ENCODE measurements at regions not wholly inside any gene's neighbourhood (a gene's known extent, or its start where the extent isn't known, plus 50 kb on each side); places are given as distances from the start of the nearest gene placed in this dataset.
"Not testable (repeated sequence)": the region's sequence is repeated elsewhere in the genome, so short reads cannot be mapped to it uniquely, and the experiment has no call there.

DNA sequence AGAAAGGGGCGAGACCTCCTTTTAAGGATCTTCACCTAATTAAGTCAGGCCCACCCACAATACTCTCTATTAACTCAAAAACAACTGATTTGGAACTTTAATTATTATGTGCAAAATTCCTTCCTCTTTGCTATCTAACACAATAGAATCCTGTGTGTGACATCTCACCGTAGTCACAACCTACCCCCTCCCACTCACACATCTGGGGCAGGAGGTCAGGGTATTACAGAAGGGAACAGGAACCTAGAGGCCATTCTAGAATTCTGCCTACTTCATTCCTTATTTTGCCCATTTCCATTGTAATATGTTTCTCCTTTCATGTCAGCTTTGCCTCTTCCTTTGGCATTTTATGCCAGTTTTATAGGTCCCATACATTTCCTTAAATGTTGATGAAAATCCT, 829.3 kb upstream of the ID2 start:
- H3K27ac Mint-ChIP-seq = no peak overlapping the region
- H3K4me3 Mint-ChIP-seq = no peak overlapping the region
- no peaks in the 10 kb centered on the region for H3K36me3 Mint-ChIP-seq
- H3K4me1 Mint-ChIP-seq = no peaks in the 10 kb centered on the region
- peaks cover 5% of the 10 kb centered on the region for H3K9me3 Mint-ChIP-seq
- peaks cover 37% of the 10 kb centered on the region for H3K27me3 Mint-ChIP-seq
- ATAC-seq = no peak

DNA sequence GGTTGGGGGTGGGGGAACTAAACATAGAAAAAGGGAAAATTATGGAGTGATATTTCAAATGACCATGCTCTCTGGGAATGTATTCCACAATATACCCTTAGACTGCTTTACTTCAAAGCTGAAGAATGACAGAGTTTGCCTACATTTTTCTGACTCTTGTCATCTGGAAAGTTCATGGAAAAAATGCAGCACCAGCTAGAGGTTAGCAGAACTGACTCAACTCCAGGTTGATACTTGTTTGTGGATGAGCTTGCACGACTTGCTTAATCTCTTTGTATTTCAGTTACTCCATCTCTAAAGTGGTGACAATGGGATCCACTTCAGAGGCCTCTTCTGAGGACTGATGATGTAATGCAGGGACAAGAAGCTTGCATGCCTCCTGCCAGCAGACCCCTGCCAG, 824.0 kb upstream of the ID2 start:
- Mint-ChIP-seq H3K9me3 (peaks cover 5% of the 10 kb centered on the region), H3K36me3 (no peaks in the 10 kb centered on the region), H3K4me1 (no peaks in the 10 kb centered on the region), H3K4me3 (no peak overlapping the region), H3K27ac (no peak overlapping the region), H3K27me3 (peaks cover 33% of the 10 kb centered on the region)
- no peak for ATAC-seq

DNA sequence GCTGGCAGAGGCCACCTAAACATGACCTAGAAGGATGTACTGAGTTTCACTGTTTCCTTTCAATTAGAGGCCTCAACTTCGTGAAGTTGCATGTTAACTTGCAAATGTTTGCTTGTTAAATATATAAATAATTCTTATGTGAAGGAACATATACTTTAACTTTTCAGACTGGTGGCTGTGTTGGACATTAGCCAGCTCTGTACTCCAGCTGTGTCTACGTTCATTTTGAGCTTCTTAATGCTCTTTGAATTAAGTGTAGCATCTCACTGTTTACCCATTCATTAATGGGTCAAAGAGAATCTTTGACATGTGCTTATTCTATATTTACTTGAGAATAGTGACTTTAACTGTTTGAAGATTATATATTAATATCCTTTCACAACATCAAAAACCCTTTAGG, 823.2 kb upstream of the ID2 start:
- peaks cover 29% of the 10 kb centered on the region for H3K27me3 Mint-ChIP-seq
- ATAC-seq = no peak
- H3K27ac Mint-ChIP-seq = no peak overlapping the region
- H3K4me3 Mint-ChIP-seq = no peak overlapping the region
- no peaks in the 10 kb centered on the region for H3K36me3 Mint-ChIP-seq
- no peaks in the 10 kb centered on the region for H3K4me1 Mint-ChIP-seq
- H3K9me3 Mint-ChIP-seq = peaks cover 5% of the 10 kb centered on the region

DNA sequence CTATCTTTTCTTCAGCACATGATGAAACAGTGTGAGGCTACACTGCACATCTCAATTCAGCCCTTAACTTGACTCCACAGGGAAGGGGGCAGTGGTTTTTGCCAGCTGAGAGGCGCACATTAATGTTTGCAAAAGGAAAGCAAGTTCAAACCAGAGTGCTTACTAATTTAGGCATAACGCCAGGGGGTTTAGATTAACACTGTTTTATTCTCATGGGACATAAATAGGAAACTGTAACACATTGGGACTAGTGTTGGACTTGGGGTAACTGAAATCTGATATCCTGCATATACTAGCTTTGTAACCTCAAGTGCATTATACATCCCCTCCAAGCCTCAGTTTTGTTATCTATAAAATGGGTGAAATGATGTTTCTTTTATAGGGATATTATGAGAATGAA, 821.2 kb upstream of the ID2 start:
- Mint-ChIP-seq H3K36me3 (no peaks in the 10 kb centered on the region), H3K4me1 (no peaks in the 10 kb centered on the region), H3K27me3 (peaks cover 21% of the 10 kb centered on the region), H3K4me3 (no peak overlapping the region), H3K27ac (no peak overlapping the region), H3K9me3 (no peaks in the 10 kb centered on the region)
- ATAC-seq = no peak

DNA sequence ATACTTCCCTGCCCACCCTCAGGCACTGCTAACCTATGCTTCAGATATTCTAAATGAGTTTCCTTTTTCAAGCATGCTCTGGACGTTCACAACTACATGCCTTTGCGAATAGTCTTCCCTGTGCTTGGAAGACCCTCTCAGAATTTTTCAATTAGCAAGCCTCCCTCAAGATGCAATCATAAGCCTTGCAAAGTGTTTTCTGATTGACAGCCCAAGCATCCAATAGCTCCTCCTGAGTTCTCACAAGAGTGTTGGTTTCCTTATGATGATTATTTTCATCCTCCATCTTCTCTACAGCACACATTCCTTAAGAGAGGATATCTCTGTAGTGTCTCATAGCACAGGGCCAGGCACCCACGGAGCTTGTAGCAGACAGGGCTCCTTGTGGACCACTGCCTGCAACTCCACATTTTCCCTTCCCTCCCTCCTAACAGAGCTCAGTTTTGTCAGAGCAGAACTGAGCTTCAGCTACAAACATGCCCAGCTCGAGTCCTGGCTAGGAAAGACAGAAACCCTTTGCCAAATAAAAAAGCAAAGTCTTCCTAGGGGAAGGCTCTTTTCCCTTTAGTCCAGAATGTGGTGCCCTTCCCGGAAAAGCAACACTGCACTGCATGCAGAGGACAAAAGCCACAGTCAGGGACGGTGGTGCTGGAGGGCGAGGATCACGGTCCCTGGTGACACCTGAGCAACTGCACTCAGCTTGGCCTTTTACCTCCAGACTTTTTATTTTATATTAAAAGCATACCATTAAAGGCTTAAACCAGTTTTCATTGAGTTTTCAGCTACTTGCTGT, 819.8 kb upstream of the ID2 start:
- no peak overlapping the region for H3K4me3 Mint-ChIP-seq
- H3K27me3 Mint-ChIP-seq = peaks cover 19% of the 10 kb centered on the region
- no peak for ATAC-seq
- no peak overlapping the region for H3K27ac Mint-ChIP-seq
- no peaks in the 10 kb centered on the region for H3K36me3 Mint-ChIP-seq
- H3K9me3 Mint-ChIP-seq = no peaks in the 10 kb centered on the region
- H3K4me1 Mint-ChIP-seq = no peaks in the 10 kb centered on the region

DNA sequence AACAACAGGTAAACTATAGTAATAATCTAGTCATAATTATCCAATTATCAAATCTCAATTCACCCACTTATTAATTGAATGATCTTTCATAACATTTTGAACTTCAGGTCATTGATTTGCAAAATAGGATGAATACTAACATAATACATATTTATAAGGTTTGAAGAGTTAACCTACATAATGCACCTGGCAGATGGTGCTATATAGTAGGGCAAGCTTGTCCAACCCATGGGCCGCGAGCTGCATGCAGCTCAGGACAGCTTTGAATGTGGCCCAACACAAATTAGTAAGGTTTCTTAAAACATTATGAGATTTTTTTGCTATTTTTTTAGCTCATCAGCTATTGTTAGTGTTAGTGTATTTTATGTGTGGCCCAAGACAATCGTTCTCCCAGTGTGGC, 815.8 kb upstream of the ID2 start:
- Mint-ChIP-seq H3K27me3 (peaks cover 19% of the 10 kb centered on the region), H3K36me3 (no peaks in the 10 kb centered on the region), H3K27ac (no peak overlapping the region), H3K4me3 (no peak overlapping the region), H3K9me3 (no peaks in the 10 kb centered on the region), H3K4me1 (no peaks in the 10 kb centered on the region)
- ATAC-seq = no peak

DNA sequence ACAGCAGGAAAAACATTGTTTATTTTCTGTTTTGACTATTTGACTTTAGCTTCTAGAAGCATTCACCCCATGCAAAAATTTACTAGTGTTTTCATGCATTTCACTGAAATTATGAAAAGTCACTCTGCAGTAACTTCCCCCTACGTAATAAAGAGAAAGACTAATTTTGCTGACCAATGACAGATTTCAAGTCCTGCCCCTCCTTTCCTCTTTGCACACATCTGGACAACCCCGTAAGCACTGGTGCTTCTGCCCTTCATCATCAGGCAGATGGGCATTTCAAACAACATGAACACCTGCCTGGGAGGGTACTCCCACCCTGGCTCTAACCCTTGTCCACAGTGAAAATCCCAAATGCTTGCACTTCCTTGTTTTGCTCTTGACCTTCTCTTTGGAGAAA, 815.0 kb upstream of the ID2 start:
- H3K4me3 Mint-ChIP-seq = no peak overlapping the region
- no peaks in the 10 kb centered on the region for H3K9me3 Mint-ChIP-seq
- peaks cover 13% of the 10 kb centered on the region for H3K27me3 Mint-ChIP-seq
- no peaks in the 10 kb centered on the region for H3K36me3 Mint-ChIP-seq
- H3K27ac Mint-ChIP-seq = no peak overlapping the region
- no peaks in the 10 kb centered on the region for H3K4me1 Mint-ChIP-seq
- ATAC-seq = no peak

DNA sequence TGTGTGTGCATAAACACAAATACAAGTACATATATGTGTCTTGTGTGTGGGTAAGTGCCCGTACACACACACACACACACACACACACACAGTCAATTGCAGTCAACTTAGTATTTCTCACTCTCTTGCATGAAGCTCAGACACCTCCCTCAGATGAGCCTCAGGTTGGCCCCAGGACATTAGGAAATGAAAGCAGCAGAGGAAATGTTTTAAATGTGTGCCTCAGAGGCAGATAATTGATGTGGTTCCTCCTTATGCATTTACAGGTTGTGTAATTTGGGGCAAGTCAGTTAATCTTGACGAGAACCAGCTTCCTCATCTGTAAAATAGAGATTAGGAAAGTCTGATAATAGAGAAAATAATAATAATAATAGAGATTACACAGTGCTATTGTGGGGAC, 814.0 kb upstream of the ID2 start:
- no peaks in the 10 kb centered on the region for H3K9me3 Mint-ChIP-seq
- peaks cover 9% of the 10 kb centered on the region for H3K27me3 Mint-ChIP-seq
- no peak overlapping the region for H3K27ac Mint-ChIP-seq
- no peak overlapping the region for H3K4me3 Mint-ChIP-seq
- H3K36me3 Mint-ChIP-seq = no peaks in the 10 kb centered on the region
- no peak for ATAC-seq
- H3K4me1 Mint-ChIP-seq = no peaks in the 10 kb centered on the region

DNA sequence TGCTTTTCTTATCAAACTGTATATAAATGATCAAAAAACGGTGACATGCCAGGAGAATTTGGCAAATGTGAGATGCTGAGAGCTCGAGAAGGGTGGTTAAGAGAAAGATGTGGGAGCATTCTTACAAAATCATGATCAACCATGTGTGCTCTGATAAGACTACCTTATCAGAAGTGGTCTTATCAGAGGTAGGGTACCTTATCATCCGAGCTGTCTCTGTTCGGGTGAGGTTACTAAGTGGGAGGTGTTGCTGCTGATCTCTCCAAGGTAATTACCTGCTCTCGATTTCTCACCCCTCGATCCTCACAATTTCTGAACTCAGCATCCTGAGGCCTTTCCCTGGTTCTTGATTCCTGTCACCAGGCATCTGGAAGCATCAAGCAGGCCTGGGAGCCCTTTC, 813.0 kb upstream of the ID2 start:
- H3K4me3 Mint-ChIP-seq = no peak overlapping the region
- H3K36me3 Mint-ChIP-seq = no peaks in the 10 kb centered on the region
- no peak for ATAC-seq

DNA sequence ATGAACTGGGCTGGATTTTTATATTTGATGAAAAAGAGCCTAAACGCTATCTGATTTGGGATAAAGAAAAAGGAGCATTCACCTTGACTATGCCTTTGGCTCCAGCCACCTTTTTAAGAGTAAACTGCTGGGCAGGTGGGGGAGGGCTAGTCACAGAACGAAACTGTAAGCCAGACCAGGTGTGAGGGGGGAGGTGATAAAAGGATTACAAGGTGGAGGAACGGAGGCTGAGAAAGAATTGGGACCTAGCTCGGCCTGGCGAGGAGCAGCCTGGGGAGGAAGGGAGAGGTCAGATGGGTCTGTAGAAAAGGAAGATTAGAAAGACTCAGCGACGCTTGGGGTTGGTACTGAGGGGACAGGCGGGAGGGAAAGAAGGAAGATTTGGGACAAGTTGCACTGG, 805.4 kb upstream of the ID2 start:
- not testable (repeated sequence) for H3K4me3 Mint-ChIP-seq, ATAC-seq, H3K9me3 Mint-ChIP-seq, H3K27ac Mint-ChIP-seq, H3K4me1 Mint-ChIP-seq, H3K36me3 Mint-ChIP-seq
- peaks cover 14% of the 10 kb centered on the region for H3K27me3 Mint-ChIP-seq

More for the DNA sequence above, 813.0 kb upstream of the ID2 start:
- H3K27ac Mint-ChIP-seq = no peak overlapping the region
- no peaks in the 10 kb centered on the region for H3K4me1 Mint-ChIP-seq
- H3K27me3 Mint-ChIP-seq = peaks cover 9% of the 10 kb centered on the region
- no peaks in the 10 kb centered on the region for H3K9me3 Mint-ChIP-seq

DNA sequence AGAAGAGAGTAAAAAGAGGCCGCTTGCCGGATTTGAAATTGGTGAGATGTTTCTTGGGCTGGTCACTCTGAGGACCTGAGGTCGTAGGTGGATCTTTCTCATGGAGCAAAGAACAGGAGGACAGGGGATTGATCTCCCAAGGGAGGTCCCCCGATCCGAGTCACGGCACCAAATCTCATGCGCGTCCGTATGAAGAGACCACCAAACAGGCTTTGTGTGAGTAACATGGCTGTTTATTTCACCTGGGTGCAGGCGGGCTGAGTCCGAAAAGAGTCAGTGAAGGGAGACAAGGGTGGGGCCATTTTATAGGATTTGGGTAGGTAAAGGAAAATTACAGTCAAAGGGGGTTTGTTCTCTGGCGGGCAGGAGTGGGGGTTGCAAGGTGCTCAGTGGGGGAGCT, 803.6 kb upstream of the ID2 start:
- not testable (repeated sequence) for ATAC-seq, H3K27ac Mint-ChIP-seq, H3K4me3 Mint-ChIP-seq, H3K36me3 Mint-ChIP-seq, H3K4me1 Mint-ChIP-seq, H3K9me3 Mint-ChIP-seq
- peaks cover 14% of the 10 kb centered on the region for H3K27me3 Mint-ChIP-seq

DNA sequence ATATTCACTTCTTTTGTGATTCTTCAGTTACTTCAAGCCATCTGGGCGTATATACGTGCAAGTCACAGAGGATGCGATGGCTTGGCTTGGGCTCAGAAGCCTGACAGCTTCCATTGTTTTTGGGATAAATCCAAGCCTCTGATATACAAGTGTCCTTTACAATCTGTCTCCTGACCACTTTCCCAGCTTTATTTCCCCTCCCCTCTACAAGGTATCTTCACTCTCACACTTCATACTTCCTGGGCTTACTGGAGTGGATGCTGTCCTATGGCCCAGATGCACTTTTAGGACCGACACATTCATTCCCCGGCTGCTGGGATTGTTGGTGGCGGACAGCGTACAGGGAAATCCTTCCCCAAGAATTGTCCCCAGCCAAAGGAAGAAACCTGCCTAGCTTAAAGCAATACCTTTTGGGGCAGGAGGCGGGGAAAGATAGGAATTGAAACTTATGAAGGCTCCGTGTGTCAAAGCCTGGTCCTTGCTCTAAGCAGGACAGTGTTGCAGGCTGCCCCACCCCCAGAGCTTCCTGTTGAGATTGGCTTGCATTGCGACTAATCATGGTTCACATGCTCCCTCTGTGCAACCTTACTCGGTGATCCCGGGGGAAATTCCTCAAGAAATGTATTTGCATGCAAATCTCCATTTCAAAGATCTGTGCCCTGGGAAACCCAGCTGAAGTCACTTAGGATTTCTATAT, 802.9 kb upstream of the ID2 start:
- H3K9me3 Mint-ChIP-seq = no peaks in the 10 kb centered on the region
- H3K27me3 Mint-ChIP-seq = peaks cover 14% of the 10 kb centered on the region
- H3K4me3 Mint-ChIP-seq = no peak overlapping the region
- ATAC-seq = no peak
- no peaks in the 10 kb centered on the region for H3K36me3 Mint-ChIP-seq
- H3K27ac Mint-ChIP-seq = no peak overlapping the region
- no peaks in the 10 kb centered on the region for H3K4me1 Mint-ChIP-seq

DNA sequence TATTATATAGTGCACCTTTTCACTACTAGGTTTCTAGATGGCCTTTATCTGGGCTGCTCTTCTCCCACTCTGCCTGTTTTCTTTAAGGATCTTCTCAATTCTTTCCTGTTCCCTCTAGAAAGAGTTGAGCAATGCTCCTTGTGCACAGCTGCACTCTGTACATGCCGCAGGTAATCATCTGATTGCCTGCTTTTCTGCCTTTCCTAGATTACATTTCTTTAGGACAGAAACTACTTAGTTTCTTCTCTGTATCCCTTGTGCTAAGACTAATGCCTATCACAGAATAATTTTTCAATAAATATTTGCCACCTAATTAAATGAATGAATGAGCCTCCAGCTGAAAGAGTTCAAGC, 802.4 kb upstream of the ID2 start:
- Mint-ChIP-seq H3K4me1 (no peaks in the 10 kb centered on the region), H3K4me3 (no peak overlapping the region), H3K27ac (no peak overlapping the region), H3K36me3 (no peaks in the 10 kb centered on the region), H3K27me3 (peaks cover 14% of the 10 kb centered on the region), H3K9me3 (no peaks in the 10 kb centered on the region)
- no peak for ATAC-seq

DNA sequence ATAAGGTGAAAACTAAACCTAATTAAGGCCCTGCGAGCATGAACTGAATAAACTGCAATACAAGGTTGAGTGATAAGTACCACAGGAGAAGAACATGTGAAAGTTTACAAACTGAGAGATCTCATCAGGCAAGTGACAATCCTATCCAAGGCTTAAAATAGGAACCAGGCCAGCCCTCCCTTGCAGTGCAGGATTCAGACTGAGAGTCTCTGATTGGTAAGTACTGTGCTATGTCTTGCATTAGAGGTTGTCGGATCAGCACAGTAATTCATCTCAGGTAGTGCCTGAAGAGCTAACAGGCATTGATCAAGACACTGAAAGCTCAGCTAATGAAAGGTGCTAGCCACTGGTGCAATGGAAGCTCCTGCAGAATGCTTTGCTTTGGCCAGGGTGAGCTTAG, 801.7 kb upstream of the ID2 start:
- Mint-ChIP-seq H3K36me3 (no peaks in the 10 kb centered on the region), H3K4me3 (no peak overlapping the region), H3K27me3 (peaks cover 14% of the 10 kb centered on the region), H3K4me1 (no peaks in the 10 kb centered on the region), H3K9me3 (no peaks in the 10 kb centered on the region), H3K27ac (no peak overlapping the region)
- ATAC-seq = no peak

DNA sequence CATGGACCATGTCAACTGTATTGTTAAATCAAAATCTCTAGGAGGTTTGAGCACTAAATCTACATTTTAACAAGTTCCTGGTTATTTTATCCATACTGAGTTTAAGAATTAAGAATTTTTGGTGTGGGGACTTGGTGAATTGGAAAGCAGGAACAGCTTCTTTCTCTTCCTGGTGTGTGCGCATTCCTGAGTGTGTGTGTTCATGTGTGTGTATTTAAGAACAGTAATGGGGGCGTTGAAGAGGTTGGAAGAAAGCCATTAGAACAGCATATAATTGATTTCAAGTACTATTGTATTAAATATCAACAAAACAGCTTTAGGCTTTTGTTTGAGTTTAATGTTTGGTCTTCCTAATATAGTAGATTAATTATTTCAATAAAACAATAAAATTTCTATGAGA, 801.3 kb upstream of the ID2 start:
- Mint-ChIP-seq H3K4me3 (no peak overlapping the region), H3K4me1 (no peaks in the 10 kb centered on the region)
- ATAC-seq = no peak

DNA sequence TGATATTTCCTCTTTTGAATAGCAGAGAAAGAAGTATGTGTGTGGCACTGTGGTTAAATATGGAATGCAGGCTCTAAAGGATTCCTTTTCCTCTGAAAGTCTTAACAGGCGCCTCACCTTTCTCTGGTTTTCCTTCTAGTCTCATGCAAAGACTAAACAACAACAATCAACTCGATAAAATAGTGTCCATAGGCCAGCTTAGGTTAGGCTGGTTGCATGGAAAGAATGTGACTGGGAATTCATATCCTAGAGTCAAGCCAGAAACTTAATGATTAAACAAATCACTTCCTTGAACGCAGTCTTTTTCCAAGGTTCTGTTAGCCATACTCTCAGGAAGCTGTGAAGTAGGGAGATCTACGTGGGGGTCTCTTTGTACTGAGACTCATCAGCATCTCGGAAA, 800.8 kb upstream of the ID2 start:
- Mint-ChIP-seq H3K9me3 (no peaks in the 10 kb centered on the region), H3K4me3 (no peak overlapping the region), H3K27me3 (peaks cover 14% of the 10 kb centered on the region), H3K36me3 (no peaks in the 10 kb centered on the region), H3K27ac (no peak overlapping the region), H3K4me1 (no peaks in the 10 kb centered on the region)
- no peak for ATAC-seq

More for the DNA sequence above, 801.3 kb upstream of the ID2 start:
- H3K9me3 Mint-ChIP-seq = no peaks in the 10 kb centered on the region
- no peak overlapping the region for H3K27ac Mint-ChIP-seq
- no peaks in the 10 kb centered on the region for H3K36me3 Mint-ChIP-seq
- H3K27me3 Mint-ChIP-seq = peaks cover 14% of the 10 kb centered on the region
